GM19035 (cell line): ENCODE measurements at regions not wholly inside any gene's neighbourhood (a gene's known extent, or its start where the extent isn't known, plus 50 kb on each side); places are given as distances from the start of the nearest gene placed in this dataset.

ENCODE experiments used
- ATAC-seq: cut with Tn5 transposase; IDR thresholded peaks from one replicate; pipeline ENCODE4 v1.9.1; 2021; ENCODE audit not compliant: unreplicated experiment

DNA sequence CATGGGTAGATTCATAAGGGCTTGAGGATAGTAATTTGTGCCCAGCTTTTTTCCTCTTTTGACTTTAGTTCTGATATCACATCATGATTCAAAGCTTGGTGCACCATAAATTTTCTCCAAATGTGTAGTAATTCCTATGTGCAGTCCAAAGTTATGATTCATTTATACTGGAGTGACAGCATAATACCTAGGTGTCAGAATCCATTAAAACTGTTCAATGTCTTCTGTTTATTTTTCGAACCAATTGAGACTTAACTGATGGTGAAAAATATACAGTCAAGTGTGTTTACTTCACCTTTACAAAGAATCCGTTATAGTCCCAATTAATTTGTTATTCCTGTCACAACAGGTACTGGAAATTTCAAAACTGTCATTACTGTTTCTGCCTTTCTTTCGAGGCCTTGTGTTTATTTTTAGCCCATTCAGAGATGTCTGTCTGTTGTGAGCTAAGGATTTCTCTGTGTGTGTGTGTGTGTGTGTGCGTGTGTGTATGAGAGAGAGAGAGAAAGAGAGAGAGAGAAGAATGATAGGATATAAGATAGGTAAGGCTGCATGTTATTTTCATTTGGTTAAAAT lies 389.7 kb upstream of the ATP5MC3 start:
- ATAC-seq = no peak

- ATAC-seq = no peak
Measured at GRCh38 chr2:175568109-175568730, 386.7 kb upstream of the ATP5MC3 start.

DNA sequence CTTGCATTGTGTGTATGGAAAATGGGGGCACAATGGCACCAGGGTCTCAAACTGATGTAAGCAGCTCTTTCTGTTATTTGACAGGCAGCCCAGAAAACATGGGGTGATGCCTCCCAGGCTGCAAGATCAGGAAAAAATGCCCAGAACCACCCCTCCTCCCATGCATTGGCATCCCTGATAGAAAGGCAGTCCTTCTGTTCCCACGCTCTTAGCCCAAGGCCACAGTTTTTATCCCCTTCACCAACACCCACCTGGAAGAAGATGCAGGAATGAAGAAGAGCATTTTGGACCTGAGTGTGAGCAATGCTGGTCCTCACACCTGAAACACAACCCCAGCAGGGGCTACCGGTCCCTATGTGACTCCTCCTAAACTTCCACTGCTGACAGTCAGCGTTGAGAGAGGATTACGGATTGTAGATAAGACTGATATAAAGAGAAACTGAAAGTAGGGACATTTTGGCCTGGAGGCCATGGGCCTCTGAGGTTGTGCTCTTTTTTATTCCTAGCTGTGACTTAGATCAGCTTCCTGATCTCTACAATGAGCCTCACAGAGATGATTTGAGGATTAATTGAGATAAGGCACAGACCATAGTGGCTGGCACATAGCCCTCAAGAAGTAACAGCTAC lies 386.0 kb upstream of the ATP5MC3 start:
- no peak for ATAC-seq

GRCh38 chr2:175560521-175561169 lies 379.1 kb upstream of the ATP5MC3 start:
- ATAC-seq = no peak

GRCh38 chr2:175559613-175560012 lies 378.1 kb upstream of the ATP5MC3 start:
- ATAC-seq = no peak

- no peak for ATAC-seq
Measured at GRCh38 chr2:175557810-175558377, 376.4 kb upstream of the ATP5MC3 start.

GRCh38 chr2:175553910-175554309 lies 372.4 kb upstream of the ATP5MC3 start:
- no peak for ATAC-seq

GRCh38 chr2:175552902-175553301 lies 371.4 kb upstream of the ATP5MC3 start:
- no peak for ATAC-seq

DNA sequence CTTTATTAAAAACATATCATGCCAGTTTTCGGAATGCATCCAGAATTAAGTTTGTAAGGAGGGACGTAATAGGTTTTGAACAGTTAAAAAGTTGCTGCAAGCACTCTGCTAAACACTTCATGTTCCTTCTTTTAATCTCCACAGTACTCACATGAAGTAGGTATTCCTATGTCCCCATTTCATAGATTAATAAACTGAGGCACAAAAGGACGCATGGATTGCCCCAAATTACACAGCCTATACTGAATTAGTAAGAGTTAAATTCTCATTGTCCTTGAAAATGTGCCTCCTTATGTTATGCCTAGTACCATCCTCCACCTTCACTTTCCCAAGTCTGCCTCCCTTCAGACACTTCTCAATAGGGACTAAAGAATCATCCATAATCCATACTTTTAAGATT lies 358.9 kb upstream of the ATP5MC3 start:
- no peak for ATAC-seq

DNA sequence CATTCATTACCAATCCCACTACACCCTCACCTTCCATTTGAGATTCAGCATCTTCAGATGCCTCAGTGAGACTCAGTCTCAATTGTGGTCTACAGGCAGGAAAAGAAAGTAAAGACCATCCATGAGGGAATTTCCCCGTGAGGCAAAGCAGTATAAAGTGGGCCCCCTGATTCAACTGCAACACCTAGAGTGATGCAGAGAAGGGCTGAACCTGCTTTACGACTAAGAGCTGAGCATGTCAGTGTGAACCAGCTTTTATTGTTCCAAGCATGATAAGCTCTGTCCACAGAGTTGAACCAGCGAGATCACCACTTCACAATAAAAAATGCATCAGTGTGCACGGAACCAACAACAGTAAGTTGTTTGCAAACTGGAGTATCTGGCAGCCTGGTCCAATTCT lies 357.6 kb upstream of the ATP5MC3 start:
- no peak for ATAC-seq

- no peak for ATAC-seq
Measured at GRCh38 chr2:175536059-175536458, 354.5 kb upstream of the ATP5MC3 start.

DNA sequence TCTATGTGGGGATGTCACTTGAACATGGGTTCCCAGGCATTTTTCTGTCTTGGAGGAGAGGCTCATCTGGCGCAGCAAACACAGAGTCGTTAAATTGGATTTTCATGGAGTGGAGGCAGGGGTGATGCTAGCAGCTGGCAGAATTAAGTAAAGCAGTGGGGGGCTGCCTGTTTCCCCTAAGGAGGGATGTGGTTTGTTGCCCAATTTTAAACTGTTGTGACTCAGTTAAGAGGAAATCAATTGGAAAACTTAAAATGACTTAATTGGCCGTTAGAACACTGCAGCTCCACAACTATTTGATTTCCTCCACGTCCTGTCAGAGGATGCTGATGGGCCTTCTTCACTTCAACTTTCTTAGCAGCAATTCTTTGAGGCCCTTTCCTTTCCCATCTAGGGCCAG lies 354.1 kb upstream of the ATP5MC3 start:
- no peak for ATAC-seq

DNA sequence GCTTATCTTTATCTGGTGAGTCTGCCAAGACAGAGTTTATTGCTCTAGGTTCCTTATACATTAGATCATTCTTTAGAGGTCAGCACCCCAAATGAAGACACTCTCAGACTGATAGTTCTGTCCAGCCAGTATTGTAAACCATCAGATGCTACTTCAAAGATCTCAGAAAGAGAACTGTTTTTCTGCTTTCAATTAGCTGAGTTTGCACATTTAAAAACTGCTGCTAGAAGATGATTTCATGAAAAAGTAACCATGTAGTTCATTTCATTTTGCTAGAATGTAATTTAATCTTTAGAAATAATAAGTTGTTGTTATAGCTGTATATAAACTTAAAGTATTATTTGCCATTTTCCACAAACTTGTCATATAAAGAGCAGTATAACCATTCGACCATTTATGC lies 344.5 kb upstream of the ATP5MC3 start:
- ATAC-seq = no peak

DNA sequence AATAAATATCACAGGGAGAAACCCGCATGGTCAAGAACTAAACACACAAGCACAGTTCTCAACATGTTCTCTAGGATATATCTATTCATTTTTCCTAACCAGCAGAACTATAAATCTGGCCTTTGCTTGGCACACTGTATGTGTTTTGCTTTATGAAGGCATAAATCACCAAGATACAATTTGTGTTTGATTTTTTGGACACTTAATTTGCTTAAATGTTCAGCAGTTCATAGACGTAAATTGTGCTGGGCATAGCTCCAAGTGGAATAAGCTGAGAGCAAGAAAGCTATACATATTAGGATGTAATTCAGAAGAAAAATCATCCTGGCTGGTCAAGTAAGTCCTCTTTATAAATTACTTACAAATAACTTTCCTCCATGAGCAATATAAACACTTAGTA lies 341.5 kb upstream of the ATP5MC3 start:
- ATAC-seq = no peak

- ATAC-seq = no peak
Measured at GRCh38 chr2:175518206-175518605, 336.7 kb upstream of the ATP5MC3 start.

DNA sequence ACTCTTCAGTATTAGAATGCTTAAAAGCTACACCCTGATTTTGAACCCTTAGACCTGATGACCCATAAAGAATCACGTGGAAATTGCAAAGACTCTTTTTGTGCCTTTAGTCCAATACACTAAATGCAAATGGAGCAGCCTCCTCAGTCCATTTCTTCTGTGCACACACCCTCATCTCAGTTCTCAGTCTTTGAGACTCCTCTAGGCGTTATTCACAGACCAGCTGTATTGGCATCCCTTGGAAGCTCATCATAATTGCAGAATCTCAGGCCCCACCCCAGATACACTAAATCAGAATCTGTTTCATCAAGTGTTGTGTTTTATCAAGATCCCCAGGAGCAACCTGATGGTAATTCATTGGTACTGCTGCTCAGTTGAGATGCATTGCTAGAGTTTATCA lies 335.0 kb upstream of the ATP5MC3 start:
- no peak for ATAC-seq

GRCh38 chr2:175500255-175500654 lies 318.7 kb upstream of the ATP5MC3 start:
- ATAC-seq = no peak

DNA sequence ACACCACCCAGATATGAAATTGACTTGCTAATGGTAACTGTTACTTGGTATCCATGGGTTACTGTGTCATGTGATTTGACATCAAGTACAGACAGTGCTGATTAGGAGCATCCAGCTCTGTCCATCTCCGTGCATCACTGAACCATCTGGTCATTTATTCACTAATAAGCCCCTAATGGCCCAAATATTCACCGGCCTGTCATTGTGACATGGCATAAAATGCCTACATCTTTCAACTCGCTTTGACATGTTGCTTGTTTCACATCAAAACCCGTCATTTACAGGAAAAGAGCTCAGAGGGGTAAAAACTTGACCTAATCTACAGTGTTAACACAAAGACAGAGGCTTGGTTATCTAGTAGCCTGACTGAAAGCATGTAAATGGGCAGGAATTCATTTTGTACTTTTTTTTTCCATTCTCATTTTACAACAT lies 308.9 kb upstream of the ATP5MC3 start:
- ATAC-seq = no peak

GRCh38 chr2:175478096-175478768 lies 296.7 kb upstream of the ATP5MC3 start:
- no peak for ATAC-seq

GRCh38 chr2:175476948-175477347 lies 295.4 kb upstream of the ATP5MC3 start:
- no peak for ATAC-seq

DNA sequence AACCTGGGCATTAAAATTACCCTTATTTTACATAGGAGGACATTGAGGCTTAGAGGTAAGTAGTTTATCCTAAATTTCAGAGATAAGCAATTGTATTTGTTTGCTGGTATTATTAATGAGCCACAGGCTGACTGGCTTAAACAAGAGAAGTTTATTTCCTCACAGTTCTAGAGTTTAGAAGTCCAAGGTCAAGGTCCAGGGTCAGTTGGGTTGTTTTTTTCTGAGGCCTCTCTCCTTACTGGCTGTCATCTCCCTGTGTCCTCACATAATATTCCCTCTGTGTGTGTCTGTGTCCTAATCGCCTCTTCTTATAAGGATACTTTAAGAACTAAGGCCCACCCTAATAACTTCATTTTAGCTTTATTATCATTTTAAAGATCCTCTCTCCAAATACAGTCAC lies 294.9 kb upstream of the ATP5MC3 start:
- no peak for ATAC-seq
